ENCODE measurements at regions not wholly inside any gene's neighbourhood (a gene's known extent, or its start where the extent isn't known, plus 50 kb on each side); places are given as distances from the start of the nearest gene placed in this dataset.
"Not testable (repeated sequence)": the region's sequence is repeated elsewhere in the genome, so short reads cannot be mapped to it uniquely, and the experiment has no call there.

- DNase-seq = no peak
Measured at GRCh38 chr2:7866825-7867224, 815.0 kb upstream of the ID2 start.

GRCh38 chr2:7867867-7868266 is 814.0 kb upstream of the ID2 start:
- DNase-seq = no peak

- no peak for DNase-seq
Measured at GRCh38 chr2:7868836-7869235, 813.0 kb upstream of the ID2 start.

GRCh38 chr2:7876445-7876844 is 805.4 kb upstream of the ID2 start:
- DNase-seq = not testable (repeated sequence)

- not testable (repeated sequence) for DNase-seq
Measured at GRCh38 chr2:7878266-7878665, 803.6 kb upstream of the ID2 start.

GRCh38 chr2:7878786-7879482 is 802.9 kb upstream of the ID2 start:
- no peak for DNase-seq

GRCh38 chr2:7879483-7879835 is 802.4 kb upstream of the ID2 start:
- no peak for DNase-seq

- DNase-seq = no peak
Measured at GRCh38 chr2:7880126-7880525, 801.7 kb upstream of the ID2 start.

GRCh38 chr2:7880566-7880965 is 801.3 kb upstream of the ID2 start:
- DNase-seq = no peak

GRCh38 chr2:7881063-7881462 is 800.8 kb upstream of the ID2 start:
- DNase-seq = no peak

- no peak for DNase-seq
Measured at GRCh38 chr2:7881466-7881865, 800.4 kb upstream of the ID2 start.

GRCh38 chr2:7882296-7882695 is 799.6 kb upstream of the ID2 start:
- no peak for DNase-seq

GRCh38 chr2:7884338-7884737 is 797.5 kb upstream of the ID2 start:
- DNase-seq = no peak

- DNase-seq = no peak
Measured at GRCh38 chr2:7886666-7887065, 795.2 kb upstream of the ID2 start.

GRCh38 chr2:7887441-7887840 is 794.4 kb upstream of the ID2 start:
- DNase-seq = no peak

GRCh38 chr2:7888876-7889275 is 793.0 kb upstream of the ID2 start:
- no peak for DNase-seq

GRCh38 chr2:7891312-7891711 is 790.5 kb upstream of the ID2 start:
- DNase-seq = no peak

- no peak for DNase-seq
Measured at GRCh38 chr2:7895289-7895688, 786.6 kb upstream of the ID2 start.

GRCh38 chr2:7896940-7897487 is 784.8 kb upstream of the ID2 start:
- DNase-seq = no peak

- DNase-seq = no peak
Measured at GRCh38 chr2:7899241-7899640, 782.6 kb upstream of the ID2 start.

- DNase-seq = no peak
Measured at GRCh38 chr2:7899923-7900322, 781.9 kb upstream of the ID2 start.

GRCh38 chr2:7900593-7900992 is 781.3 kb upstream of the ID2 start:
- DNase-seq = no peak

- no peak for DNase-seq
Measured at GRCh38 chr2:7902251-7902765, 779.5 kb upstream of the ID2 start.

GRCh38 chr2:7904319-7904718 is 777.5 kb upstream of the ID2 start:
- no peak for DNase-seq

- DNase-seq = no peak
Measured at GRCh38 chr2:7905756-7906155, 776.1 kb upstream of the ID2 start.
